Upper lobe of left lung (tissue), 4 donors: ENCODE measurements at regions not wholly inside any gene's neighbourhood (a gene's known extent, or its start where the extent isn't known, plus 50 kb on each side); places are given as distances from the start of the nearest gene placed in this dataset.

ENCODE experiments used
- POLR2AphosphoS5 ChIP-seq, 2 donors: sonication (generic); formaldehyde crosslinking; IDR thresholded peaks; one replicate each; pipeline ENCODE4 v1.5.1; 2017; ENCODE audit warnings: antibody characterized with exemption in 2 of 2
- TF ChIP-seq, protein P1 (sequence below), 6 experiments: fragments of 450-650 bp in 4 of 6; fragments of 200-600 bp in 2 of 6; sonication (generic) in 2 of 6; IDR thresholded peaks; one replicate each; pipeline ENCODE4 v1.5.1; 2016 to 2019; ENCODE audit warnings: antibody characterized with exemption in 6 of 6

DNA sequence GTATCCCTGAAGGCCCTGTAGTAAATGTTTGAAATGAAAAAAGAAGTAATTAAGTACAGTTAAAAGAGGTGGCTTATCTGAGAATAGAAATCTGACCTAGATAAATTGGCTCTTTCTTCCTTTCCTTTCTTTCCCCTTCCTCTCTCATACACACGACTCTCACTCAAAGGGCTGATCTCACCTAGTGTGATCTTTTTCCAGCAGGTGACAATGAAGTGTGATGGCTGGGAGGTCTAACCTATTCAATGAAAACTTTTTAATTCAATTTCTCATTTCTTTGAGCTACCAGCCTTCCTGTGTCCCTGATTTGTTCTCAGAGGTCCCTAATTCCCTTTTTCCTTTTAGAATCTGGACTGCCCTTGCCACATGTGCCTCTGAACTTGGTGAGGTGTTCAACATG, 118.0 kb upstream of the RIMS1 start:
- no peak for TF ChIP-seq POLR2AphosphoS5 (IDR thresholded peaks at IDR 0.05)
- TF ChIP-seq, protein P1, sequence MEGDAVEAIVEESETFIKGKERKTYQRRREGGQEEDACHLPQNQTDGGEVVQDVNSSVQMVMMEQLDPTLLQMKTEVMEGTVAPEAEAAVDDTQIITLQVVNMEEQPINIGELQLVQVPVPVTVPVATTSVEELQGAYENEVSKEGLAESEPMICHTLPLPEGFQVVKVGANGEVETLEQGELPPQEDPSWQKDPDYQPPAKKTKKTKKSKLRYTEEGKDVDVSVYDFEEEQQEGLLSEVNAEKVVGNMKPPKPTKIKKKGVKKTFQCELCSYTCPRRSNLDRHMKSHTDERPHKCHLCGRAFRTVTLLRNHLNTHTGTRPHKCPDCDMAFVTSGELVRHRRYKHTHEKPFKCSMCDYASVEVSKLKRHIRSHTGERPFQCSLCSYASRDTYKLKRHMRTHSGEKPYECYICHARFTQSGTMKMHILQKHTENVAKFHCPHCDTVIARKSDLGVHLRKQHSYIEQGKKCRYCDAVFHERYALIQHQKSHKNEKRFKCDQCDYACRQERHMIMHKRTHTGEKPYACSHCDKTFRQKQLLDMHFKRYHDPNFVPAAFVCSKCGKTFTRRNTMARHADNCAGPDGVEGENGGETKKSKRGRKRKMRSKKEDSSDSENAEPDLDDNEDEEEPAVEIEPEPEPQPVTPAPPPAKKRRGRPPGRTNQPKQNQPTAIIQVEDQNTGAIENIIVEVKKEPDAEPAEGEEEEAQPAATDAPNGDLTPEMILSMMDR (IDR thresholded peaks at IDR 0.05): no peak
